ENCODE measurements at regions not wholly inside any gene's neighbourhood (a gene's known extent, or its start where the extent isn't known, plus 50 kb on each side); places are given as distances from the start of the nearest gene placed in this dataset.

- Histone ChIP-seq H3K9me3 (no peaks in the 10 kb centered on the region), H3K27ac (no peak overlapping the region), H3K27me3 (no peaks in the 10 kb centered on the region), H3K4me3 (no peak overlapping the region), H3K4me1 (no peaks in the 10 kb centered on the region), H3K36me3 (no peaks in the 10 kb centered on the region)
- intact Hi-C loops (cut with DNase I), result no loop called here
- 92% methylated on average over 4 of the region's 4 CpGs for WGBS, 2 donors
- no peak for DNase-seq
- no peak for TF ChIP-seq POLR2A (IDR thresholded peaks at IDR 0.05)
- no peak for TF ChIP-seq CTCF (IDR thresholded peaks at IDR 0.05)
- TF ChIP-seq EP300 (IDR thresholded peaks at IDR 0.05), result no peak
- no peak for TF ChIP-seq POLR2AphosphoS5 (IDR thresholded peaks at IDR 0.05)
Measured at GRCh38 chr10:55782181-55782580, 578.9 kb downstream of the ZWINT start.

GRCh38 chr10:55766212-55766611 is 594.8 kb downstream of the ZWINT start:
- Histone ChIP-seq H3K4me3 (no peak overlapping the region), H3K4me1 (no peaks in the 10 kb centered on the region), H3K27me3 (no peaks in the 10 kb centered on the region), H3K36me3 (no peaks in the 10 kb centered on the region), H3K27ac (no peak overlapping the region), H3K9me3 (no peaks in the 10 kb centered on the region)
- WGBS, 2 donors, result 31 to 67% methylated on average over 1 of the region's 1 CpG
- TF ChIP-seq CTCF (IDR thresholded peaks at IDR 0.05) (no peak), POLR2AphosphoS5 (IDR thresholded peaks at IDR 0.05) (no peak), POLR2A (IDR thresholded peaks at IDR 0.05) (no peak), EP300 (IDR thresholded peaks at IDR 0.05) (no peak)
- intact Hi-C loops (cut with DNase I), result no loop called here
- DNase-seq, result no peak

GRCh38 chr10:55750458-55750857 is 610.6 kb downstream of the ZWINT start:
- intact Hi-C loops (cut with DNase I), result no loop called here
- H3K36me3 ChIP-seq, result no peaks in the 10 kb centered on the region
- TF ChIP-seq CTCF (IDR thresholded peaks at IDR 0.05), result no peak
- TF ChIP-seq POLR2AphosphoS5 (IDR thresholded peaks at IDR 0.05), result no peak
- no peak for TF ChIP-seq POLR2A (IDR thresholded peaks at IDR 0.05)
- no peak for TF ChIP-seq EP300 (IDR thresholded peaks at IDR 0.05)
- no peak overlapping the region for H3K27ac ChIP-seq
- no peak overlapping the region for H3K4me3 ChIP-seq
- no peaks in the 10 kb centered on the region for H3K9me3 ChIP-seq
- H3K4me1 ChIP-seq, result no peaks in the 10 kb centered on the region
- no peaks in the 10 kb centered on the region for H3K27me3 ChIP-seq
- no peak for DNase-seq
- 54 to 75% methylated on average over 2 of the region's 2 CpGs for WGBS, 2 donors

- whole genome bisulfite sequencing, 2 donors, result 17 to 59% methylated on average over 3 of the region's 3 CpGs
- Histone ChIP-seq H3K27me3 (no peaks in the 10 kb centered on the region), H3K4me1 (no peaks in the 10 kb centered on the region), H3K4me3 (no peak overlapping the region), H3K9me3 (no peaks in the 10 kb centered on the region), H3K36me3 (no peaks in the 10 kb centered on the region), H3K27ac (no peak overlapping the region)
- DNase-seq, result no peak
- no peak for TF ChIP-seq EP300 (IDR thresholded peaks at IDR 0.05)
- no peak for TF ChIP-seq POLR2A (IDR thresholded peaks at IDR 0.05)
- TF ChIP-seq CTCF (IDR thresholded peaks at IDR 0.05), result no peak
- no peak for TF ChIP-seq POLR2AphosphoS5 (IDR thresholded peaks at IDR 0.05)
- intact Hi-C loops (cut with DNase I), result no loop called here
Measured at GRCh38 chr10:55747244-55747643, 613.8 kb downstream of the ZWINT start.

GRCh38 chr10:55746002-55746401 is 615.1 kb downstream of the ZWINT start:
- TF ChIP-seq CTCF (IDR thresholded peaks at IDR 0.05) (no peak), POLR2A (IDR thresholded peaks at IDR 0.05) (no peak), POLR2AphosphoS5 (IDR thresholded peaks at IDR 0.05) (no peak), EP300 (IDR thresholded peaks at IDR 0.05) (no peak)
- 63 to 70% methylated on average over 1 of the region's 1 CpG for WGBS, 2 donors
- Histone ChIP-seq H3K4me3 (no peak overlapping the region), H3K27me3 (no peaks in the 10 kb centered on the region), H3K9me3 (no peaks in the 10 kb centered on the region), H3K36me3 (no peaks in the 10 kb centered on the region), H3K27ac (no peak overlapping the region), H3K4me1 (no peaks in the 10 kb centered on the region)
- intact Hi-C loops (cut with DNase I), result no loop called here
- DNase-seq, result no peak

Measured in sigmoid colon (tissue), 6 donors.